Activated B cell treated with CpG ODN at 0.5 μM for 24 hours (primary cell): ENCODE measurements at regions not wholly inside any gene's neighbourhood (a gene's known extent, or its start where the extent isn't known, plus 50 kb on each side); places are given as distances from the start of the nearest gene placed in this dataset.
"Not testable (repeated sequence)": the region's sequence is repeated elsewhere in the genome, so short reads cannot be mapped to it uniquely, and the experiment has no call there.

Experiments
- ATAC-seq: fragments of 200-7000 bp; cut with Tn5 transposase; one replicate; pipeline ENCODE4 v1.10.0; 2021; ENCODE audit warnings: low read depth, mild to moderate bottlenecking, moderate library complexity
- CTCF ChIA-PET: fragments of 350-600 bp; sonication (Branson Sonifier 250); formaldehyde crosslinking; loops from one replicate; lab custom pipeline; 2021; ENCODE audit warnings: antibody characterized with exemption; lab: Charles Lee
- POLR2A ChIA-PET: fragments of 350-600 bp; sonication (Branson Sonifier 250); formaldehyde crosslinking; loops from one replicate; lab custom pipeline; 2021; ENCODE audit warnings: antibody characterized with exemption; lab: Charles Lee
- DNase-seq: peaks from one replicate; pipeline ENCODE4 v3.0.0; 2022
- H3K27ac Mint-ChIP-seq: one replicate; pipeline ENCODE4 v1.8.0; 2020; ENCODE audit warnings: mixed read lengths
- H3K27me3 Mint-ChIP-seq: one replicate; pipeline ENCODE4 v1.8.0; 2021; ENCODE audit warnings: mixed read lengths
- H3K36me3 Mint-ChIP-seq: one replicate; pipeline ENCODE4 v1.8.0; 2021; ENCODE audit warnings: low read depth, mixed read lengths
- H3K4me1 Mint-ChIP-seq: one replicate; pipeline ENCODE4 v1.8.0; 2021; ENCODE audit warnings: mixed read lengths
- H3K4me3 Mint-ChIP-seq: one replicate; pipeline ENCODE4 v1.8.0; 2020; ENCODE audit warnings: mild to moderate bottlenecking, mixed read lengths
- H3K9me3 Mint-ChIP-seq: one replicate; pipeline ENCODE4 v1.8.0; 2020; ENCODE audit warnings: mixed read lengths
- CTCF ChIP-seq: fragments of 200-600 bp; IDR thresholded peaks from one replicate; pipeline ENCODE4 v1.8.0; 2022; ENCODE audit warnings: antibody characterized with exemption, mild to moderate bottlenecking
- intact Hi-C: fragments of 100-400 bp; cut with micrococcal nuclease; formaldehyde crosslinking; loops from one replicate; pipeline ENCODE4 v1.15.1; 2024

GRCh38 chr2:223328578-223328977 lies 273.6 kb downstream of the SCG2 start:
- ATAC-seq (no peak), DNase-seq (no peak)
- Mint-ChIP-seq H3K36me3 (no peaks in the 10 kb centered on the region), H3K9me3 (no peaks in the 10 kb centered on the region), H3K27me3 (no peaks in the 10 kb centered on the region), H3K4me3 (no peak overlapping the region), H3K4me1 (no peaks in the 10 kb centered on the region), H3K27ac (no peak overlapping the region)
- intact Hi-C loops = no loop called here
- ChIA-PET CTCF (no interaction called here), POLR2A (no interaction called here)
- no peak for TF ChIP-seq CTCF

- H3K27me3 Mint-ChIP-seq, H3K27ac Mint-ChIP-seq, POLR2A ChIA-PET, DNase-seq, intact Hi-C loops, ATAC-seq, CTCF ChIA-PET, H3K4me3 Mint-ChIP-seq, H3K36me3 Mint-ChIP-seq, H3K9me3 Mint-ChIP-seq, H3K4me1 Mint-ChIP-seq: not testable (repeated sequence)
Measured at GRCh38 chr2:223330747-223331146, 271.4 kb downstream of the SCG2 start.

GRCh38 chr2:223338016-223338415 lies 264.1 kb downstream of the SCG2 start:
- Mint-ChIP-seq H3K4me3 (no peak overlapping the region), H3K27me3 (no peaks in the 10 kb centered on the region), H3K4me1 (no peaks in the 10 kb centered on the region), H3K36me3 (no peaks in the 10 kb centered on the region), H3K27ac (no peak overlapping the region), H3K9me3 (peaks cover 6% of the 10 kb centered on the region)
- TF ChIP-seq CTCF = no peak
- intact Hi-C loops = no loop called here
- POLR2A ChIA-PET = no interaction called here
- ATAC-seq (no peak), DNase-seq (no peak)
- CTCF ChIA-PET = no interaction called here

- no peak for ATAC-seq
- Mint-ChIP-seq H3K27ac (no peak overlapping the region), H3K4me3 (no peak overlapping the region), H3K36me3 (no peaks in the 10 kb centered on the region), H3K4me1 (no peaks in the 10 kb centered on the region), H3K9me3 (peaks cover 5% of the 10 kb centered on the region), H3K27me3 (no peaks in the 10 kb centered on the region)
- CTCF ChIA-PET = no interaction called here
- DNase-seq = no peak
- TF ChIP-seq CTCF = no peak
- POLR2A ChIA-PET = no interaction called here
- intact Hi-C loops = no loop called here
Measured at GRCh38 chr2:223357076-223357475, 245.1 kb downstream of the SCG2 start.

- Mint-ChIP-seq H3K9me3 (peaks cover 3% of the 10 kb centered on the region), H3K36me3 (no peaks in the 10 kb centered on the region), H3K27ac (no peak overlapping the region), H3K27me3 (no peaks in the 10 kb centered on the region), H3K4me3 (no peak overlapping the region), H3K4me1 (no peaks in the 10 kb centered on the region)
- no peak for TF ChIP-seq CTCF
- ChIA-PET POLR2A (no interaction called here), CTCF (no interaction called here)
- DNase-seq (no peak), ATAC-seq (no peak)
- intact Hi-C loops = no loop called here
Measured at GRCh38 chr2:223363085-223363484, 239.1 kb downstream of the SCG2 start.

- no peaks in the 10 kb centered on the region for H3K36me3 Mint-ChIP-seq
- CTCF ChIA-PET = no interaction called here
- no peaks in the 10 kb centered on the region for H3K27me3 Mint-ChIP-seq
- H3K27ac Mint-ChIP-seq = no peak overlapping the region
- POLR2A ChIA-PET = no interaction called here
- TF ChIP-seq CTCF = no peak
- ATAC-seq (no peak), DNase-seq (no peak)
- no peaks in the 10 kb centered on the region for H3K4me1 Mint-ChIP-seq
- intact Hi-C loops = no loop called here
- H3K4me3 Mint-ChIP-seq = no peak overlapping the region
- H3K9me3 Mint-ChIP-seq = peaks cover 3% of the 10 kb centered on the region
Measured at GRCh38 chr2:223365158-223365679, 236.9 kb downstream of the SCG2 start.
